ENCODE measurements at regions not wholly inside any gene's neighbourhood (a gene's known extent, or its start where the extent isn't known, plus 50 kb on each side); places are given as distances from the start of the nearest gene placed in this dataset.
"Not testable (repeated sequence)": the region's sequence is repeated elsewhere in the genome, so short reads cannot be mapped to it uniquely, and the experiment has no call there.

DNA sequence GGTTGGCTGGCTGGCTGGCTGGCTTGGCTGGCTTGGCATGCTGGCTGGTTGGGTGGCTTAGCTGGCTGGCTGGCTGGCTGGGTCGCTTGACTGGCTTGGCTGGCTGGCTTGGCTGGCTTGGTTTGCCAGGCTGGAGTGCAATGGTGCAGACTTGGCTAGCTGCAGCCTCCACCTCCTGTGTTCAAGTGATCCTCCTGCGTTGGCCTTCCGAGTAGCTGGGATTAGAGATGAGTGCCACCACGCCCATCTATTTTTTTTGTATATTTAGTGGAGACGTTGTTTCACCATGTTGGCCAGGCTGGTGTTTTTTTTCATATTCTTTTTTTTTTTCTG, 2809.5 kb downstream of the RPIA start:
- not testable (repeated sequence) for TF ChIP-seq CTCF (conservative IDR thresholded peaks at IDR 0.05); EZH2 (IDR thresholded peaks at IDR 0.05; ENCODE audit: low read depth)
